Stimulated activated CD8-positive, alpha-beta memory T cell treated with anti-CD3 and anti-CD28 coated beads, Interleukin-4, amount 100 ng/mL, for 24 hours (primary cell): ENCODE measurements at regions not wholly inside any gene's neighbourhood (a gene's known extent, or its start where the extent isn't known, plus 50 kb on each side); places are given as distances from the start of the nearest gene placed in this dataset.
"Not testable (repeated sequence)": the region's sequence is repeated elsewhere in the genome, so short reads cannot be mapped to it uniquely, and the experiment has no call there.

Source experiments
- DNase-seq: peaks from one replicate; pipeline ENCODE4 v3.0.0-alpha.2; 2020; ENCODE audit warnings: low read depth

DNA sequence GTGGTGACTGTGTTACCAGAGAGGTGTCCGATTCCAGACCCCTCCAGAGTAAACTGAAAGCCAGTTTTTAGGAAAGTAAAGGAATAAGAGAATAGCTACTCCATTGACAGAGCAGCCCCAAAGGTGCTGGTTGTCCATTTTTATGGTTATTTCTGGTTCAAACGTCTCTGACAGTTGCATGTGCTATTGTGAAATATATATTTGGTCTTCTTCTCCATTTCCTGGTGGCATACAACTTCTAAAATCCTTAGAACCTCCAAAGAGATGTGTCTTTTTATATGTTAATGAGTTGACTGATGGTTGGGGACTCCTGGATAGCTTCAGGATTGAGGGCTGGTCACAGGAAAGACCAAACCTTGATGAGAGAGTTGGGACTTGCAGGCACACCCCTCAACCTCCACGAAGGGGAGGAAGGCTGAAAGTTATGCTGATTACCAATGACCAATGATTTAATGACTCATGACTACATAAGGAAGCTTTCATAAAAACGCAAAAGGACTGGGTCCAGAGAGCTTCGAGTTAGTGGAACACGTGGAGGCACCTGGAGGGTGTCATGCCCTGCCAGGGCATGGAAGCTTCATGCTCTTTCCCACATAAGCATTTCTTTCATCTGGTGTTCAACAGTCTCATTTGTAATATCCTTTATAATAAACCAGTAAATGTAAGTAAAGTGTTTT is 100.7 kb downstream of the SLC16A1 start:
- no peak for DNase-seq

DNA sequence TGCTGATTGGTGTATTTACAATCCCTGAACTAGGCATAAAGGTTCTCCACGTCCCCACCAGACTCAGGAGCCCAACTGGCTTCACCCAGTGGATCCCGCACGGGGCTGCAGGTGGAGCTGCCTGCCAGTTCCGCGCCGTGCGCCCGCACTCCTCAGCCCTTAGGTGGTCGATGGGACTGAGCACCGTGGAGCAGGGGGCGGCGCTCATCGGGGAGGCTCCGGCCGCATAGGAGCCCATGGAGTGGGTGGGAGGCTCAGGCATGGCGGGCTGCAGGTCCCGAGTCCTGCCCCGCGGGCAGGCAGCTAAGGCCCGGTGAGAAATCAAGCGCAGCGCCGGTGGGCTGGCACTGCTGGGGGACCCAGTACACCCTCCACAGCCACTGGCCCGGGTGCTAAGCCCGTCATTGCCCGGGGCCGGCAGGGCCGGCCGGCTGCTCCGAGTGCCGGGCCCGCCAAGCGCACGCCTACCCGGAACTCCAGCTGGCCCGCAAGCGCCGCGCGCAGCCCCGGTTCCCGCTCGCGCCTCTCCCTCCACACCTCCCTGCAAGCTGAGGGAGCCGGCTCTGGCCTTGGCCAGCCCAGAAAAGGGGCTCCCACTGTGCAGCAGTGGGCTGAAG is 101.5 kb downstream of the SLC16A1 start:
- DNase-seq = not testable (repeated sequence)

DNA sequence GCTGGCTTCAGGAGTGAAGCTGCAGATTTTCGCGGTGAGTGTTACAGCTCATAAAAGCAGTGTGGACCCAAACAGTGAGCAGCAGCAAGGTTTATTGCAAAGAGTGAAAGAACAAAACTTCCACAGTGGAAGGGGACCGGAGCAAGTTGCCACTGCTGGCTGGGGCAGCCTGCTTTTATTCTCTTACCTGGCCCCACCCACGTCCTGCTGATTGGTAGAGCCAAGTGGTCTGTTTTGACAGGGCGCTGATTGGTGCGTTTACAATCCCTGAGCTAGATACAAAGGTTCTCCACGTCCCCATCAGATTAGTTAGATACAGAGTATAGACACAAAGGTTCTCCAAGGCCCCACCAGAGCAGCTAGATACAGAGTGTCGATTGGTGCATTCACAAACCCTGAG is 102.1 kb downstream of the SLC16A1 start:
- not testable (repeated sequence) for DNase-seq

DNA sequence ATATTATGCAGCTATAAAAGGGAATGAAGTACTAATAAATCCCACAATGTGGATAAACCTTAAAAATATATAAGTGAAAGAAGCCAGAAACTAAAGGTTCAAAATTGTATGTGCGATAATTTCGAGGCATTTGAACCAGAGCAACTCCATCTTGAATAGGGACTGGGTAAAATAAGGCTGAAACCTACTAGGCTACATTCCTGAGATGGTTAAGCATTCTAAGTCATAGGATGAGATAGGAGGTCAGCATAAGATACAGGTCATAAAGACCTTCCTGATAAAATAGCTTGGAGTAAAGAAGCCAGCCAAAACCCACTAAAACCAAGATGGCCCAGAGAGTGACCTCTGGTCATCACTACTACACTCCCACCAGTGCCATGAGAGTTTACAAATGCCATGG is 103.1 kb downstream of the SLC16A1 start:
- no peak for DNase-seq

DNA sequence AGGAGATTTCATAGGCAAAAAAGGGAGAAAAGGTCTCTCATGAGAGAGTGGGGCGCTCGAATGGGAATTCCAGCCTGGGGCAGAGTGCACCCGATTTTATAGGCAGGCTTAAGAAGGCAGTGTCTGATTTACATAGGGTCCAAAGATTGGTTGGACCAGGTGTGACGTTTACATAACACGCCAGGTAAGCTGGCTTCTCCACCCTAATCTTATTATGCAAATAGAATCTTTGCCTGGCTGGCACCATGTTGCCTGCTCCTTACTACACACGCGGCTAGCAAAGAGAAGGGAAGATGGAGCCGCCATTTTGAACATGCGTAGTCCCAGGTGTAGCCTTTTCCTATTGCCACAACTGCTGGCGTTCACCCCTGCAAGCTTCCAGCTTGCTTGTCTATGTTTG is 103.7 kb downstream of the SLC16A1 start:
- no peak for DNase-seq

DNA sequence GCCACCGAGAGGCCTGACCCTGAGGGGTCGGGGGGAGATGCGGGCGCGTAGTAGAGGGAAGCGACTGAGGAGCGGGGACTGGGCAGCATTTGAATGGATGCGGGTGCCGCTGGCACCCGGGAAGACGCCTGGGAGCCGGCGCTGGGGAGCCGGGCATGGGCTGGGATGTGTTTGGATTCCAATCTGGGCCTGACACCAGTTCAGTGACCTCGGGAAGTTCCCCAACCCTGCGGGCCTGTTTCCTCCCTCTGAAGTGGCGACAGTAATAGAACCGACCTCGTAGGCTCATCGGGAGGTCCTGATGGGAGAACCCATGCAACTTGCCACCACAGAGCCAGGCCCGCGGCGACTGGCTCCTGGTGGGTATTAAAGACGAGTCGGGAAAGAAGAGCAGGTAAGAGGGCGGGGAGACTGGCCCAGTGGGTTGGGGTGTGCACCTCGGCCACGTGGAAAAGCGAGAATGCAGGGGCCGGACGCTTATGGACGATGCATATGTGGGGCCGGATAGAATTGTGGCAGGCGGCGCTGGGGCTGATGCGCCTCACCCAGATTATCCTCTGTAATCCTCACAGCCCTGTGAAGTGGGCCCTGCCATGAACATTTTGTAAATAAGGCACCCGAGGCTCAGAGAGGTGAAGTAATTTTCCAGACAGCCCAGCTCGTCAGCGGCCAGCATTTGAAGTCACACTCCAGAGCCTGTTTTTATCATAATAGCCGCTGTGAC is 105.8 kb downstream of the SLC16A1 start:
- DNase-seq = no peak

DNA sequence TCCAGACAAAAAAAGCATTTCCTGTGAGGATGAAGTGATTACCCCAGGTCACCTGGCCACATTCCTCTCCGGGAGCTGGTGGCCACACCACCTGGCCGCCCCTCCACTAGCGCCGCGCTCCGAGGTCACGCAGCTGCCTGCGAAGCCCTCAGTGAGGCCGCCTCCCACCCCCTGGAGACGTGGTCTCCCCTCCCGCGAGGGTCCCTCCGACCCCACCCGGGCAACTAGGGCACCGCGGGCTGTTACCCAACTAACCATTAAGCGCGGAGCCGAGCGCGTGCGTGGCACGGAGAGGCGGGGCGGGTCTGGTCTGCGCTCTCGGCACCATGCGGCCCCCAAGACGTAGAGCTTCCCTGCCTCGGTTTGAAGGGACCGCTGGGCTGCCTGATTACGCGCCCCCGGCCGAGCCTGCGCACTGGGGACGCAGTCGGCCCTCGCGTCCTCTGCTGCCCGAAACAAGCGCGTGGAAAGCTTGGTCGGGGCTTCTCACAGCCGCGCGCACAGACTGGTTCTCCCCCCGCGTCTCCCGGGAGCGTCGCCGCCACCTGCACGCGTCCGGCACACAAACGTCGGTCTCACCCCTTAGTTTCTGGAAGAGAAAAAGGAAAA is 106.5 kb downstream of the SLC16A1 start:
- DNase-seq = no peak

DNA sequence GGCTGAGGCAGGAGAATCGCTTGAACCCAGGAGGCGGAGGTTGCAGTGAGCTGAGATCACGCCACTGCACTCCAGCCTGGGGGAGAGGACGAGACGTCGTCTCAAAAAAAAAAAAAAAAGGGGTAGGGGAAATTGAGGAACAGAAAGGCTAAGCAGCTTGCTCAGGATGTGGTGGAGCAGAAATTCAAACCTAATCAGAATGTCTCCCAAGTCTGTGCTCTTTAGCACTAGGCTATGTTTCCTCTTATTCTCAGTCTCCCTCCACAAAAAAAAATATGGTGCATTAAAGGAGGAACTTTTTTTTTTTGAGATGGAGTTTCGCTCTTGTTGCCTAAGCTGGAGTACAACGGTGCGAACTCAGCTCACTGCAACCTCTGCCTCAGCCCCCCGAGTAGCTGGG is 114.2 kb downstream of the SLC16A1 start:
- no peak for DNase-seq

DNA sequence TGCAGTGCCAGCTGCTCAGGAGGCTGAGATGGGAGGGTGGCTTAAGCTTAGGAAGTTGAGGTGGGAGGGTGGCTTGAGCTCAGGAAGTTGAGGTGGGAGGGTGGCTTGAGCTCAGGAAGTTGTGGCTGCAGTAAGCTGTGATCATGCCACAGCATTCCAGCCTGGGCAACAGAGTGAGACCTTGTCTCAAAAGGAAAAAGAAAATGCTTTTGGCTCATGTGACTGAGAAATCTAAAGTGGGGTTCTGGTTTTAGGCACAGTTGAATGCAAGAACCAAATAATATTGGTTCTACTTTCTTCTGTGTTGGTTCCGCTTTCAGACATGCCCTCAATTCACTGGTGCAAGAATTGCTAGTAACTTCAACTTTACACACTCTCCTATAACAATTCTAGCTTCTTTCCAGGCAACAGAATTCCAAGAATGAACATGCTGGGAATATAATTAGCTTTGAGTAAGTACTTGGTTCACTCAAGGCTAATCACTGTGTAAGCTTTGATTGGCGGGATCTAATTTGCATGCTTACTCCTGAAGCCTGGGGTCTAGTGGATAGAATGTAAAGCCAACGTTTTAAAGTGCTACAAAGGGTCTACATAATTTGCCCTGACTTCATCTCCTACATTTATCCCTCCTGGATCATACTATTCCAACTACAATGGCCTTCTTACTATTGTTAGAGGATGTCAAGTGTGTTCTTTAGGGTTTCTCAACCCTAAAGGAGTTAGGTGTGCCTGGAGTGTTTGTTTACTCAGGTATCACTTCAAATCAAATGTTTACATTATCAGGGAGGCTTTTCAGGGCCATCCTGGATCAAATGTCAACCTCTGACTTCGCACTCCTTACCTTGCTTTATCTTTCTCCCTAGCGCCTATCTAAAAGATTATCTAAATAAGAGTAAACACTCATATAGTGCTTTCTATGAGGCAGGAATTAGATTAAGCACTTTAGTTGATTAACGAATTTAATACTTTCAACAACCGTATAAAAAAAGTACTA is 115.1 kb downstream of the SLC16A1 start:
- no peak for DNase-seq

DNA sequence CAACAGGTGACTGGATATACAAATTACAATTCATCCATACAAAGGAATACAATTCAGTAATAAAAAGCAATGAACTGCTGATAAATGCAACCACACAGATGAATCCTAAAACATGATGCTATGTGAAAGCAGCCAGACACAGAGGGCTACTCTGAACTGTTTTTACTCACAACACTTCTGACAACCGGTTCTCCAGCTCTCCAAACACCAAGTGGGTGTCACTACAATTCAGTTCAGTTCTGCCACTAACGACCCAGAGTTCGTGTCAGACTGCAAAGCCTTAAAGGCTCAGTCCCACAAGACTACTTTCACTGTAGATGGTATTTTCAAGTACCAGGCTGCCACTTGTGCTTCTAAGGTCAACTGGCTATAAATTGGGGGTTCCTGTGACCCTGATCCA is 119.4 kb downstream of the SLC16A1 start:
- DNase-seq = no peak

DNA sequence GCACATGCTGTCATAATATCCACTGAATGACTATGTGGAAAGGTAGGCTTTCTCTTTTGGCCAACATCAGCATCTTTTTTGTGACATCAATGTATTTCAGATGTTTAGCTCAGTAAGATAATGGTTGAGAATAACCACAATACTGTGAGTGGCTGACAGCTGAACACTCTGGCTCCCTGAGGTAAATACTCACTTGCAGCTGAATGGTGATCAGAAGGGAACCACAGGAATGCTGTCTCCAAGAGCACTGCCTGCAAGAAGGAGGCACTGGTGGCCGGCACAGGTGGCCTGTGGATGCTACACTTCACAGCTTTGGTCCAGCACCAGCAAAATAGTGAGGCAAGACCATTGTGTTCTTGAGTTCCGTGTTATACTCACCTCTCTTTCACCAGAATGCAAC is 118.7 kb upstream of the PPM1J start:
- no peak for DNase-seq

DNA sequence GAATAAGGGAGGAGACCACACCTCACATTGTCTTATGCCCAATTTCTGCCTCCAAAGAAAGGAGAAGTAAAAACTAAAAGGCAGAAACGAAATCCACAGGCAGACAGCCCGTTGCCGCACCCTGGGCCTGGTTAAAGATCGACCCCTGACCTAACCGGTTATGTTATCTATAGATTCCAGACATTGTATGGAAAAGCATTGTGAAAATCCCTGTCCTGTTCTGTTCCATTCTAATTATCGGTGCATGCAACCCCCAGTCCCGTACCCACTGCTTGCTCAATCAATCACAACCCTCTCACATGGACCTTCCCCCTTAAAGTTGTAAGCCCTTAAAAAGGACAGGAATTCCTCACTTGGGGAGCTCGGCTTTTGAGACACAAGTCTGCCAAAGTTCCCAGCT is 117.1 kb upstream of the PPM1J start:
- not testable (repeated sequence) for DNase-seq

DNA sequence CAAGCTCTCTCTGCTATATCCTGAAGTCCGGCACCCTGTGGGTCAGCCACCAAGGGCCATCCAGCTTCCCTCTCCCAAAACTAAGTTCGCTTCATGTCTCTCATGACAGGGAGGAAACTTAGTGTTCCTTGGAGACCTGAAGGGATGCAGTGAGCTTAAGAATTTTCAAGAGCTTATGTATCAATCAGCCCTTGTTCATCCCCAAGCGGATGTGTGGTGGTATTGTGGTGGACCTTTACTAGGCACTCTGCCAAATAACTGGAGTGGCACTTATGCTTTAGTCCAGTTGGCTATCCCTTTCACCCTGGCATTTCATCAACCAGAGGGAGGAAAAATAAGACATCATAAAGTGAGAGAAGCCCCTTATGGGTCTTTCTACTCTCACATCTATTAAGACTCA is 114.6 kb upstream of the PPM1J start:
- not testable (repeated sequence) for DNase-seq

DNA sequence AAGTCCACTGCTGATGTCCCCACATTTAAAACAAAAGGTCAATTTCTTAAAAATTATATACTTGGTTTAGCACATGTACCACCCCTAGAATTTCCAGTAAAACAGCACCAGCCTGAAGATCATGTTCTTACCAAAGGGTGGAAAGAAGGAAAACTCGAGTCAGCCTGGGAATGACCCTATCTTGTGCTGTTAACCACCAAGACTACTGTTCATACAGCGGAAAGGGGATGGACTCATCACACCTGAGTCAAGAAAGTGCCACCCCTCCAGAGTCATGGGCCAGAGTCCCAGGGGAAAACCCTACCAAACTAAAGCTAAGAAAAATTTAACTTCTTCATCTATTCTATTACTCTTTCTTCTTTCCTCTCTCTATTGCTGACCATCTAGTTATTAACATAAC is 113.6 kb upstream of the PPM1J start:
- no peak for DNase-seq

DNA sequence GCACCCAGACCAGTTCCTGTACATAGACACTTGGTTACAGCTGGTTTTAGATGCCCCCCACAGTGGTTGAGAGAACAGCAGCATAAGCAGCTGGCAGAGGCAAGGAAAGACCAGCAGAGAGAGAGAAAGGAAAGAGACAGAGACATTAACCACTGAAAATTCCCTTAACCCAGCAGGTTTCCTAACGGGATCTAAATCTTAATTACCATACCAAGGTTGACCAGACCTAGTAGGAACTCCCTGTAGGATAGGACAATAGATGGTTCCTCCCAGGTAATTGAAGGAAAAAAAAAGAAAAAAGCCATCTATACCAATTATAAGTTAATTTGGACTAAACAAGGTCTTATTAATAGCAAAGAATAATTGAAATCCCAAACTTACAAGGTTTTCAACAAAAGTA is 112.3 kb upstream of the PPM1J start:
- DNase-seq = not testable (repeated sequence)

DNA sequence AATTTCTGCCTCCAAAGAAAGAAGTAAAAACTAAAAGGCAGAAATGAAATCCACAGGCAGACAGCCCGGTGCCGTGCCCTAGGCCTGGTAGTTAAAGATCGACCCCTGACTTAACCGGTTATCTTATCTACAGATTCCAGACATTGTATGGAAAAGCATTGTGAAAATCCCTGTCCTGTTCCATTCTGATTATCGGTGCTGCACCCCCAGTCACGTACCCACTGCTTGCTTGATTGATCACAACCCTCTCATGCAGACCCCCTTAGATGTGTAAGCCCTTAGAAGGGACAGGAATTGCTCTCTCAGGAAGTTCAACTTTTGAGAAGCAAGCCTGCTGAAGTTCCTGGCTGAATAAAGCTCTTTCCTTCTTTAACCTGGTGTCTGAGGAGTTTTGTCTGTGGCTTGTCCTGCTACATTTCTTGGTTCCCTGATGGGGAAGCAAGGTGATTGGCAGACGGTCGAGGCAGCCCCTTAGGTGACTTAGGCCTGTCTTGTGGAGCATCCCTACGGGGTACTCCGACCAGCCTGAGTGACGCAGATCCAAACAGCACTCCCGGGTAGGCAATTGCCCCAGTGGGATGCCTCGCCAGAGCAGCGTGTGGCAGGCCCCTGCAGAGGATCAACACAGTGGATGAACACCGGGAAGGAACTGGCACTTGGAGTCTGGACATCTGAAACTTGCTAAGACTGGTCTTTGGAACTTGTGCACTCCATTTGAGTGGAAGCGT is 111.2 kb upstream of the PPM1J start:
- no peak for DNase-seq

DNA sequence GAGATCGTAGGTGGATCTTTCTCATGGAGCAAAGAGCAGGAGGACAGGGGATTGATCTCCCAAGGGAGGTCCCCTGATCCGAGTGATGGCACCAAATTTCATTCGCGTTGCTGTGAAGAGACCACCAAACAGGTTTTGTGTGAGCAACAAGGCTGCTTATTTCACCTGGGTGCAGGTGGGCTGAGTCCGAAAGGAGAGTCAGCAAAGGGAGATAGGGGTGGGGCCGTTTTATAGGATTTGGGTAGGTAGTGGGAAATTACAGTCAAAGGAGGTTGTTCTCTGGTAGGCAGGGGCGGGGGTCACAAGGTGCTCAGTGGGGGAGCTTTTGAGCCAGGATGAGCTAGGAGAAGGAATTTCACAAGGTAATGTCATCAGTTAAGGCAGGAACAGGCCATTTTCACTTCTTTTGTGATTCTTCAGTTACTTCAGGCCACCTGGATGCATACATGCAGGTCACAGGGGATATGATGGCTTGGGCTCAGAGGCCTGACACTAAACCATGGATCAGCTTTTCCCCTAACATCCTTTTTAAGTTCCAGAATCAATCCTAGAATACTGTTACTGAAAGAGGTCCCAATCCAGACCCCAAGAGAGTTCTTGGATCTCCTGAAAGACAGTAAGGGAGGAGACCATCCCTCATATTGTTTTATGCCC is 110.6 kb upstream of the PPM1J start:
- DNase-seq = not testable (repeated sequence)

DNA sequence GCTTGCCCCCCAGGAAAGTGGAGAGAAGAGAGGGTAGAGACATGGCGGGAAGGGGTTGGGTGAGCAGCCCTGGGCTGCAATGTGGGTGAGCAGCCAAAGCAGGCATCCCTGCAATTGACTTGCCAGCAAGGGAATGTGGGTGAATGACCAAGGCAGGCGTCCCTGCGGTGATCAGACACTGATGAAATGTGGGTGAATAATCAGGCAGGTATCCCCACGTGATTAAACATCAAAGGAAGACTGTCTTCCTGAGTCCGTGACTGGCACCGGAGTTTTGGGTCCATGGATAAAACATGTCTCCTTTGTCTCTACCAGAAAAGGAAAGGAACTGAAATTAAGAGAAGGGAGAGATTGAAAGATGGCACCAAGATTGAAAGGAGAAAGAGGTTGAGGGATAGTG is 109.9 kb upstream of the PPM1J start:
- DNase-seq = not testable (repeated sequence)

DNA sequence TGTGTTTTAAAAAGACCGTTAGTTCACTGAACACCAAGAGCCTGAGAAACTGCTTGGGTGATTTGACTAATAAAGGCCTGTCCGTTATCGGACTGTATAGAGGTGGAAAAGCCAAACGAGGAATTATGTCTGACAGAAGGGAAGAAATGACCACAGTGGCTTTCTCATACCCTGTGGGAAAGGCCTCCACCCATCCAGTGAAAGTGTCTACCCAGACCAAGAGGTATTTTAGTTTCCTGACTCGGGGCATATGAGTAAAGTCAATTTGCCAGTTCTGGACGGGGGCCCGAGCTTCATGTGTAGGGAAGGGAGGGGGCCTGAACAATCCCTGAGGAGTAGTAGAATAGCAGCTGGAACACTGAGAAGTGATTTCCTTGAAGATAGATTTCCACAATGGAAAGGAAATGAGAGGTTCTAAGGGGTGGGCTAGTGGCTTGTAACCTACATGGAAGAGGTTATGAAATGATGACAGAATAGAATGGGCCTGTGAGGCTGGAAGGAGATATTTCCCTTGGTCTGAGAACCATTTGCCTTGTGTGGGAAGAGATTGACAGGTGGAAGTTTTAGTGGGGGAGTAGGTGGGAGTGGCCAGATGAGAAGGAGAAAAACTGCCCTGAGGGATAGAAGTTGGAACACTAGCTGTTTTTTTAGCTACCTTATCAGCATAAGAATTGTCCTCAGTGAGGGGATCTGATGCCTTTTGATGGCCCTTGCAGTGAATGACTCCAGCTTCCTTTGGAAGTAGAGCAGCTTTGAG is 106.4 kb upstream of the PPM1J start:
- not testable (repeated sequence) for DNase-seq
